Mucosa of descending colon (tissue), 3 donors: ENCODE measurements at regions not wholly inside any gene's neighbourhood (a gene's known extent, or its start where the extent isn't known, plus 50 kb on each side); places are given as distances from the start of the nearest gene placed in this dataset.

Experiments used
- ATAC-seq: fragments of 200-7000 bp; cut with Tn5 transposase; one replicate; pipeline ENCODE4 v1.9.1; 2020; ENCODE audit warnings: mild to moderate bottlenecking, moderate library complexity
- DNase-seq, 3 donors: peaks; one replicate each; pipeline ENCODE4 v3.0.0-alpha.2; 2020
- H3K36me3 ChIP-seq: fragments of 200-600 bp; one replicate; pipeline ENCODE4 v1.8.0; 2021; ENCODE audit warnings: low read depth, mild to moderate bottlenecking
- H3K4me1 ChIP-seq: fragments of 200-600 bp; one replicate; pipeline ENCODE4 v1.8.0; 2021; ENCODE audit warnings: low read depth, mild to moderate bottlenecking
- H3K4me3 ChIP-seq: fragments of 200-600 bp; one replicate; pipeline ENCODE4 v1.8.0; 2021; ENCODE audit warnings: mild to moderate bottlenecking
- H3K9me3 ChIP-seq: fragments of 200-600 bp; one replicate; pipeline ENCODE4 v1.8.0; 2021; ENCODE audit warnings: mild to moderate bottlenecking
- CTCF ChIP-seq: fragments of 200-600 bp; IDR thresholded peaks from one replicate; pipeline ENCODE4 v1.8.0; 2022; ENCODE audit warnings: antibody characterized with exemption, mild to moderate bottlenecking
- intact Hi-C, 2 donors: fragments of 100-400 bp; cut with DNase I in 1 of 2; cut with micrococcal nuclease in 1 of 2; formaldehyde crosslinking; loops; one replicate each; pipeline versions ENCODE4 v1.11.0 to v1.11.1; 2022; cut with DNase I, micrococcal nuclease
- donor health status: DM: no; HTN: no; CAD: no; lungs with moderate emphysema.
- donor health status: DM: no; HTN: no; CAD: no.
- donor health status: DM: no; HTN: yes; CAD: no.

- Histone ChIP-seq H3K4me3 (no peak overlapping the region), H3K4me1 (no peaks in the 10 kb centered on the region), H3K36me3 (no peaks in the 10 kb centered on the region), H3K9me3 (no peaks in the 10 kb centered on the region)
- no peak for ATAC-seq
- intact Hi-C loops: no loop called here
- TF ChIP-seq CTCF: no peak
- no peak for DNase-seq
These were observed 206.4 kb upstream of the FOXD3 start for GRCh38 chr1:63116016-63116415.

- no peak for ATAC-seq
- intact Hi-C loops: no loop called here
- no peaks in the 10 kb centered on the region for H3K4me1 ChIP-seq
- no peak for TF ChIP-seq CTCF
- H3K9me3 ChIP-seq: no peaks in the 10 kb centered on the region
- no peaks in the 10 kb centered on the region for H3K36me3 ChIP-seq
- no peak overlapping the region for H3K4me3 ChIP-seq
- no peak for DNase-seq
These were observed 202.7 kb upstream of the FOXD3 start for GRCh38 chr1:63119575-63120155.

- no peaks in the 10 kb centered on the region for H3K36me3 ChIP-seq
- TF ChIP-seq CTCF: no peak
These were observed 200.3 kb upstream of the FOXD3 start for GRCh38 chr1:63122079-63122478.

GRCh38 chr1:63124666-63125191 is 197.6 kb upstream of the FOXD3 start:
- Histone ChIP-seq H3K4me3 (no peak overlapping the region), H3K36me3 (no peaks in the 10 kb centered on the region), H3K9me3 (no peaks in the 10 kb centered on the region), H3K4me1 (peaks cover 3% of the 10 kb centered on the region)
- ATAC-seq: no peak
- intact Hi-C loops: no loop called here
- no peak for DNase-seq
- TF ChIP-seq CTCF: no peak

More at GRCh38 chr1:63122079-63122478, 200.3 kb upstream of the FOXD3 start:
- Histone ChIP-seq H3K4me3 (no peak overlapping the region), H3K4me1 (no peaks in the 10 kb centered on the region), H3K9me3 (no peaks in the 10 kb centered on the region)
- intact Hi-C loops: no loop called here
- no peak for DNase-seq
- ATAC-seq: no peak

GRCh38 chr1:63126104-63126503 is 196.3 kb upstream of the FOXD3 start:
- no peaks in the 10 kb centered on the region for H3K36me3 ChIP-seq
- intact Hi-C loops: no loop called here
- no peaks in the 10 kb centered on the region for H3K9me3 ChIP-seq
- no peak overlapping the region for H3K4me3 ChIP-seq
- DNase-seq: no peak
- peaks cover 3% of the 10 kb centered on the region for H3K4me1 ChIP-seq
- no peak for TF ChIP-seq CTCF
- no peak for ATAC-seq

GRCh38 chr1:63127376-63127775 is 195.0 kb upstream of the FOXD3 start:
- DNase-seq: no peak
- Histone ChIP-seq H3K36me3 (no peaks in the 10 kb centered on the region), H3K4me3 (no peak overlapping the region), H3K9me3 (no peaks in the 10 kb centered on the region), H3K4me1 (peaks cover 3% of the 10 kb centered on the region)
- no peak for ATAC-seq
- intact Hi-C loops: no loop called here
- no peak for TF ChIP-seq CTCF
